ENCODE measurements at regions not wholly inside any gene's neighbourhood (a gene's known extent, or its start where the extent isn't known, plus 50 kb on each side); places are given as distances from the start of the nearest gene placed in this dataset.
"Not testable (repeated sequence)": the region's sequence is repeated elsewhere in the genome, so short reads cannot be mapped to it uniquely, and the experiment has no call there.

DNA sequence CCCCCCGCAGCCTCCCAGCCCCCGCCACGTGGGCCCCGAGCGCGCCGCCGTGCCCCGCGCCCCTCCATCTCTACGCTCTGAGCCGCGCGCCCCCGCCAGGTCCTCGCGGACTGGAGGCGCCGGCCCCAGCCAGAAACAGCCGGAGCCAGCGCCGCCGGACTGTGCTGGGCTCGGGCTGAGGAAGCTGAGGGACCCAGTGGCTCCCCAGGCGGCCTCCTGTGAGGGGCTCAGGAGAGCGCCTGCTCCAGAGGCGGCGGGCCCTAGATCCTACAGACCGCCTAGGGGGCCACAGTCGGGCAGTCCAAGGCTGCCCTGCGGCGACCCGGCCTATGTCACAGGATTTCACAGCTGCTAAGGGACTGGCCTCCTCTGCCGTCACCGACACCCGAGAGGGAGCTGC, 82.1 kb downstream of the NENF start:
- H3K9me3 ChIP-seq (ENCODE audit: control insufficient read depth, low read length, poor library complexity, severe bottlenecking) = no peaks in the 10 kb centered on the region
- DNase-seq = no peak
- H3K27ac Mint-ChIP-seq = no peak overlapping the region
- H3K4me3 Mint-ChIP-seq = no peak overlapping the region
- H3K4me1 Mint-ChIP-seq = no peaks in the 10 kb centered on the region
- ATAC-seq = peak; percentile 21
- H3K36me3 Mint-ChIP-seq (ENCODE audit: low read depth) = peaks cover 8% of the 10 kb centered on the region
- peaks cover 80% of the 10 kb centered on the region for H3K27me3 Mint-ChIP-seq

DNA sequence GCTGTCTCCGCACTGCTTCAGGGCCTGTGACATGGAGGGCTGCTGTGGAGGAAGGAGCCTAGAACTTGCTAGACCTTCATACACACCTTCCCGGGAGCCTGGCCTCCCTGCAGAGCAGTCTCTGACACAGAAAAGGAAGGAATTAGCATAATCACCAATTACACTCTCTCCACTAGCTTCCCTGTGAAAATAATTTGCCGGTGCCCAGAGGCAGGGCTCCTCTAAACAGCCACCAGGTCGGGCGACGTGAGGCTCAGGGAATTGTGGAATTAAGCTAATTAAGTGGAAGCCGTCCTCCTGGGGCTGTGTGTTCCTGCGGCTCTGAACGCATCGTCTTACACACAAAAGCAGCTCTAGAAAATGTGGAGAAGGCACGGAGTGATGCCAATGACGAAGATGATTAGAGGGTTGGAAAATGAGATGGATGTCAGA, 82.6 kb downstream of the NENF start:
- H3K4me3 Mint-ChIP-seq = peak overlapping the region; percentile 39
- H3K36me3 Mint-ChIP-seq (ENCODE audit: low read depth) = peaks cover 8% of the 10 kb centered on the region
- peaks cover 79% of the 10 kb centered on the region for H3K27me3 Mint-ChIP-seq
- H3K4me1 Mint-ChIP-seq = no peaks in the 10 kb centered on the region
- no peaks in the 10 kb centered on the region for H3K9me3 ChIP-seq (ENCODE audit: control insufficient read depth, low read length, poor library complexity, severe bottlenecking)
- no peak for DNase-seq
- ATAC-seq = no peak
- H3K27ac Mint-ChIP-seq = no peak overlapping the region

DNA sequence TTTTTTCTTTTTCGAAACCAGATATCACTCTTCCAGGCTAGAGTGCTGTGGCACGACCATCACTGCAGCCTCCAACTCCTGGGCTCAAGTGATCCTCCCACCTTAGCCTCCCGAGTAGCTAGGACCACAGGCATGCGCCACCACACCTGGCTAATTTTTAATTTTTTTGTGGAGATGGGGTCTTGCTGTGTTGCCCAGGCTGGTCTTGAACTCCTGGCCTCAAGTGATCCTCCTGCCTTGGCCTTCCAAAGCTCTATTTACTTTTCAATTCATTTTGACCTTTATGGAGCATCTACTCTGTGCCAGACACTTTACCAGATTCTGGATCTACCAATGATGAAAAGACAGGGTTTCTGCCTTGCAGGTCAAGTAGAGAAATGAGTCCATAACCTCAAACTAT, 83.3 kb downstream of the NENF start:
- not testable (repeated sequence) for H3K27ac Mint-ChIP-seq; H3K4me1 Mint-ChIP-seq; DNase-seq; H3K36me3 Mint-ChIP-seq (ENCODE audit: low read depth); ATAC-seq; H3K9me3 ChIP-seq (ENCODE audit: control insufficient read depth, low read length, poor library complexity, severe bottlenecking)
- peaks cover 79% of the 10 kb centered on the region for H3K27me3 Mint-ChIP-seq
- peak overlapping the region; percentile 12 for H3K4me3 Mint-ChIP-seq

DNA sequence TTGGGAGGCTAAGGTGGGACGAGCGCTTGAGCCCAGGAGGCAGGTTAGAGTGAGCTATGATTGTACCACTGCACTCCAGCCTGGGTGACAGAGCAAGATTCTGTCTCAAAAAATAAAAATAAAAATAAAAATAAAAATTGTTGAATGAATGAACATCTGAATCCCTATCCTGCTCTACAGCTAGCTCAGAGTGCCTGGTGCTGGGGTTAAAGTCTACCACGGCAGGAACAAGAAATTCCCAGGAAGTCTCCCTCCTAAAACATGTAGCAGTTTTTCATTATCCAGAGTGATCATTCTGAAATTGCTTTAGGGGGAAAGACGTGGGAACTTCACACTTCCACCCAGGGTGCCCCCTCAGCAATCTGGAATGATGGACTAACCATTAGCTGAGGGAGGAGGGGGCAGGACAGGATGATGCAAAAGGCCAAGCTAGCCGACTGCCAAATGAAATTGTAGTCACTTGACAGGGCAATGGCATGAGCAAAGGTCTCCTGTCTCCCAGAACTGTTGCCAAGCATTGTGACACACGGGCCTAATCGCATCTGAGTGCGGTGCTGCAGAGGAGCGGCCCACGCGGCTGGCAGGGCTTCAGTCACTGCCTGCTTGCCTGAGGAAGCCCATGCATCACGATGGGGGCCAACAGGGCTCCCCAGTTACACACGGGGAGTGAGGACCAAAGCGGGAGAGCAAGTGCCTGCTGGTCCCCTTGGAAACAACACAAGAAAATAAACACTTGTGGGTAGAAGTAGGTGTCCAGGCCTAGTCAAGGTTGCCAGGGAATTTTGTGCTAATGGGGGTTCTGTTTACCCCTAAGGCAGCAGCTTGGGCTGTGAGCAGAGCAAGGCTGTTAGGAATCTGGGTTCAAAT, 85.7 kb downstream of the NENF start:
- no peaks in the 10 kb centered on the region for H3K9me3 ChIP-seq (ENCODE audit: control insufficient read depth, low read length, poor library complexity, severe bottlenecking)
- H3K27me3 Mint-ChIP-seq = peaks cover 75% of the 10 kb centered on the region
- peaks cover 2% of the 10 kb centered on the region for H3K4me1 Mint-ChIP-seq
- H3K27ac Mint-ChIP-seq = no peak overlapping the region
- H3K4me3 Mint-ChIP-seq = no peak overlapping the region
- no peak for DNase-seq
- ATAC-seq = no peak
- H3K36me3 Mint-ChIP-seq (ENCODE audit: low read depth) = peaks cover 8% of the 10 kb centered on the region

DNA sequence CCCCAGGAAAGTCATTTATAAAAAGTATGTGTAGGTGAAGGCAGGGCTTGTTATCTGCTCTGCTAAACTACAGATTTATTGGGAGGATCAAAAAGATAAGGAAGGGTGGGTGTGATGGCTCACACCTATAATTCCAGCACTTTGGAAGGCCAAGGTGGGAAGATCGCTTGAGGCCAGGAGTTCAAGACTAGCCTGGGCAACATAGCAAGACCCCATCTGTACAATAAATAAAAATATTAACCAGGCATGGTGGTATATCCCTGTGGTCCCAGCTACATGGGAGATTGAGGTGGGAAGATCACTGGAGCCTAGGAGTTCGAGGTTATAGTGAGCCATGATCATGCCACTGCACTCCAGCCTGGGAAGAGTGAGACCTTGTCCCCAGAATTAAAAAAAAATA, 86.4 kb downstream of the NENF start:
- DNase-seq = no peak
- Mint-ChIP-seq H3K4me1 (peaks cover 2% of the 10 kb centered on the region), H3K27me3 (peaks cover 73% of the 10 kb centered on the region), H3K27ac (no peak overlapping the region), H3K36me3 (ENCODE audit: low read depth) (peaks cover 8% of the 10 kb centered on the region), H3K4me3 (no peak overlapping the region)
- no peaks in the 10 kb centered on the region for H3K9me3 ChIP-seq (ENCODE audit: control insufficient read depth, low read length, poor library complexity, severe bottlenecking)
- ATAC-seq = no peak

DNA sequence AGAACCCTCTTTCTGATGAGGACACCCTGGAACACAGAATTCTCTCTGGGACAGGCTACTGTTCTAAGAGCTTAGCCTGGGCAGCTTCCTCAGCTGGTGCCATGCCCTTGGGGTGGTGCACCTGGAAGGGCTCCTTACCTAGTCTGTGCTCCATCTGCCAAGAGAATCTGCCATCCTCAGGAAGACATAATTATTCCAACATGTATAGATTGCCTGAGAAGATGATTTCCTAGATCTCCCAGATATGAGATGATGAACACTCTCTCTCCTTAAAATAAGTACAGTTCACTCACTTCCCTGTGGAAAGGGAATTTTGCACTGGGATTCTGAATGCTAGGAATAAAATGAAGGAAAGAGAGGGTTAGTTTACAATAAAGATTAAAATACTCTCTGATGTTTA, 87.6 kb downstream of the NENF start:
- Mint-ChIP-seq H3K4me1 (peaks cover 2% of the 10 kb centered on the region), H3K27ac (no peak overlapping the region), H3K36me3 (ENCODE audit: low read depth) (peaks cover 8% of the 10 kb centered on the region), H3K27me3 (peaks cover 70% of the 10 kb centered on the region), H3K4me3 (no peak overlapping the region)
- no peak for DNase-seq
- no peaks in the 10 kb centered on the region for H3K9me3 ChIP-seq (ENCODE audit: control insufficient read depth, low read length, poor library complexity, severe bottlenecking)
- no peak for ATAC-seq

DNA sequence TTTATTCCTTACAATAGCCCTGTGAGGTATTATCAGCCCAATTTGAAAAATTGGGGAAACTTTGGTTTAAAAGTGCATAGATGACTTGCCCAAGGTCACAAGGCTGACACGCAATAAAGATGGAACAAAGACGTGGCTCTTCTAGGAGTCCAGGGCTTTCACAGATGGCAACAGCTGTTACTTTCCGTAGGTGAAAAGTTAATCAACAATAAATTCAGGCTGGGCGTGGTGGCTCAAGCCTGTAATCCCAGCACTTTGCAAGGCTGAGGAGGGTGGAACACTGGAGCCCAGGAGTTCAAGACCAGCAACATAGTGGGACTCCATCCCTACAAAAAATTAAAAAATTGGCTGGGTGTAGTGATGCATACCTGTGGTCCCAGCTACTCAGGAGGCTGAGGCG, 87.8 kb upstream of the ATF3 start:
- no peak overlapping the region for H3K27ac Mint-ChIP-seq
- no peak overlapping the region for H3K4me3 Mint-ChIP-seq
- H3K4me1 Mint-ChIP-seq = peaks cover 2% of the 10 kb centered on the region
- ATAC-seq (no peak), DNase-seq (no peak)
- peaks cover 3% of the 10 kb centered on the region for H3K36me3 Mint-ChIP-seq (ENCODE audit: low read depth)
- H3K27me3 Mint-ChIP-seq = peaks cover 65% of the 10 kb centered on the region
- H3K9me3 ChIP-seq (ENCODE audit: control insufficient read depth, low read length, poor library complexity, severe bottlenecking) = no peaks in the 10 kb centered on the region

DNA sequence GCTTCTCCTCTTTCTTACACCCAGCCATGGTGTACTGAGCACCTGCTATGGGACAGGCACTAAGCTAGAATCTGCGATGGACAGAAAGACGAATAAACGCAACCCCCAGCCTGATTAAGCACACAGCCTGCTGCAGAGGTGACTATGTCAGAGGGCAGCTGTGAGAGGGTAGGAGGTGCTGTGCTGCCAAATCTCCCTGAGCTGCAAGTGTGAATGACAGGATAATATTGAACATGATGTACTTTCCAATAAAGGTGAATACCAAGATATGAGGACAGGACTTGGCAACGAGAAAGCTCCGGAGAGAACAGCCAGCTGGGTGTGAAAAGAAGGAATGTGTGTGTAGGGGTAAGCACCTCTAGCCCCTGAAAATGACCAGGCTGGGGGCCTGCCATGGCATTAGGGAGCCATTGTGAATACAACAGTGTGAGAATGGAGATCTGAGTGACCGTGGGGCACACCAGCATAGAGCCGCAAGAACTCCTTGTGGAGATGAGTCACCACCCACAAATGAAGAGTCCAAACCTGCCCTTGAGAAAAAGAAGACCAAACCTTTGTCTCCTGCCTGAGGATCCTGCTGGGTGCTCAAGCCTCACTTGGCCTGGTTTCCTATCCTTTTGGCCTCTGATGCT, 83.0 kb upstream of the ATF3 start:
- DNase-seq = no peak
- peaks cover 52% of the 10 kb centered on the region for H3K27me3 Mint-ChIP-seq
- no peak overlapping the region for H3K4me3 Mint-ChIP-seq
- peaks cover 3% of the 10 kb centered on the region for H3K36me3 Mint-ChIP-seq (ENCODE audit: low read depth)
- peaks cover 2% of the 10 kb centered on the region for H3K4me1 Mint-ChIP-seq
- no peaks in the 10 kb centered on the region for H3K9me3 ChIP-seq (ENCODE audit: control insufficient read depth, low read length, poor library complexity, severe bottlenecking)
- ATAC-seq = no peak
- no peak overlapping the region for H3K27ac Mint-ChIP-seq

DNA sequence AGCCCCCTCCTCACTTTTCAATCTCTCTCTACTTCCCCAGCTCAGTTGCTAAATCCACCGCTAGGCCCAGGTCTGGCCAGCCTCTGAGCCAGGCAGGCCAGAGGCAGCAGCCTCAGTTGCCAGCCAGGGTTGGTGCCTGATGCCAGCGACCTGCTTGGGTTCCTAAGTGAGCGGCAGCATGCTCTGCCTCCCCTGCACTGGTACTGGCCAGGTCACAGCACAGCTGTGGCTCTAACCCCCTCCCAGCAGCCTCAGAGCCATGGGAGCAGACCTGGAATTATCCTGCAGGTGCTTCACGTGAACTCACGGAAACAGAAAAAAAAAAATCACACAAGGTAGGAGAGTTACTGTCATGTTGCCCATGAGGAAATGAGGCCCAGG, 82.5 kb upstream of the ATF3 start:
- peaks cover 2% of the 10 kb centered on the region for H3K4me1 Mint-ChIP-seq
- peaks cover 3% of the 10 kb centered on the region for H3K36me3 Mint-ChIP-seq (ENCODE audit: low read depth)
- no peak overlapping the region for H3K27ac Mint-ChIP-seq
- H3K9me3 ChIP-seq (ENCODE audit: control insufficient read depth, low read length, poor library complexity, severe bottlenecking) = no peaks in the 10 kb centered on the region
- H3K27me3 Mint-ChIP-seq = peaks cover 47% of the 10 kb centered on the region
- H3K4me3 Mint-ChIP-seq = no peak overlapping the region
- ATAC-seq (no peak), DNase-seq (no peak)

DNA sequence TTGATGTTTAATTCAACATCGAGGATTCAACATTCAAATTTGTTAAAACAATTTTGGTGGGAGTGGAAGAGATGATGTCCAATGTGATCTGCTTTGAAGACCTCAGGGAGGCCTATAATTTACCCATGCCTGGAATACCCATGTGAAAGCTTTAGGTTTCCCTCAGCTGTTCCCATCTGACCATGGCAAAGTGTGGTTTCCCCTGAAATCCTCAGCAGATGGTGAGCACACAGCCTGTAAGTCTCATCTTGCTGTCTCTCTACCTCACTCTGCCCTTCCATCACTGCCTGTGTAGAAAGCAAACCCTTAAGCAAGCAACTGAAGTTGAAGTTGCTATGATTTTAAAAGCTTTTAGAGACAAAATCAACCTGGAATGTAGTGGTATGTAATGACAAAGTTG, 80.1 kb upstream of the ATF3 start:
- H3K27ac Mint-ChIP-seq = no peak overlapping the region
- peaks cover 4% of the 10 kb centered on the region for H3K4me1 Mint-ChIP-seq
- H3K27me3 Mint-ChIP-seq = peaks cover 41% of the 10 kb centered on the region
- ATAC-seq (no peak), DNase-seq (no peak)
- H3K36me3 Mint-ChIP-seq (ENCODE audit: low read depth) = peaks cover 3% of the 10 kb centered on the region
- no peak overlapping the region for H3K4me3 Mint-ChIP-seq
- H3K9me3 ChIP-seq (ENCODE audit: control insufficient read depth, low read length, poor library complexity, severe bottlenecking) = no peaks in the 10 kb centered on the region

DNA sequence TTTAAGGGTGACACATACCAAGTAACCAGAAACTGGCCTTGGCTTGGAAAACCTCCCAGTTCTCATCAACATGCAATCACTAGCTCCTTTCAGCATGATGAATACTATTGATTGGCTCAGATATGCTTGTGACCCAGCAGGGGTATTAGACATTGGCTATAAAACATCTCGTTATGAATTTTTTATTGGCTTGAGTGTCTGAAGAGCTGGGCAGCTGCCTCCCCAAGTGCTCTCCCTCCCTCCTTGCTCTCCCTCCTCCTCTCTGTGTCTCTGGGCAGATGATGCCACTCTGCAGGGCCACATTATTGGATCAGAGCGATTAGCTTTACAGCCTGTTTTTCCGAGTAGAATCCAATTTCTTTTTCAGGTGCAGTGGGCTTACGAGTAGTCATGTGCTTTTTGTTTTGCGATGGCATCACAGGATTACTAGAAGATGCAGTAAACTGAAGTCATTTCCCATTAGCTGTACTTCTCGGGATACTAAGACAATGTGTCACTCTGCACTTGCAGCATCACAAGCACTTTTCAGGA, 79.3 kb upstream of the ATF3 start:
- H3K9me3 ChIP-seq (ENCODE audit: control insufficient read depth, low read length, poor library complexity, severe bottlenecking) = no peaks in the 10 kb centered on the region
- ATAC-seq = no peak
- Mint-ChIP-seq H3K27me3 (peaks cover 37% of the 10 kb centered on the region), H3K27ac (no peak overlapping the region), H3K36me3 (ENCODE audit: low read depth) (peaks cover 3% of the 10 kb centered on the region), H3K4me1 (peaks cover 6% of the 10 kb centered on the region), H3K4me3 (no peak overlapping the region)
- DNase-seq = no peak

DNA sequence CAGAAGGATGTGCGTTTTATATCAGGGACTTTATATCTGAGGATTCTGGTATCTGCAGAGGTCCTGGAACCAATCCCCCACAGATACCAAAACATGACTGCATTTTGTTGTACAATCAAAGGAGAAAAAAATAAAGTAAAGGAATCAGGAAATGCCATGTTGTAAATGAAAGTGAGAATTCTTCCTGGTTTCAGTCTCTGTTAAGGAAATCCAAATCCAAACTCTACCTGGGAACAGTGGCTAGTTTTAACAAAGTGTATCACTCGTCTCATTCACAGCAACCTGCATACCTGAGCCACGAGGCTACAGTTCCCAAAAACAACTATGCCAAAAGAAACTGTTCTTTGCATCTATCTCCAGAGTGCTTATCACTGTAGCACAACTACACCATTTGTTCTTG, 77.3 kb upstream of the ATF3 start:
- Mint-ChIP-seq H3K4me1 (peaks cover 6% of the 10 kb centered on the region), H3K27ac (no peak overlapping the region), H3K36me3 (ENCODE audit: low read depth) (peaks cover 6% of the 10 kb centered on the region), H3K27me3 (peaks cover 45% of the 10 kb centered on the region), H3K4me3 (no peak overlapping the region)
- ATAC-seq (no peak), DNase-seq (no peak)
- H3K9me3 ChIP-seq (ENCODE audit: control insufficient read depth, low read length, poor library complexity, severe bottlenecking) = no peaks in the 10 kb centered on the region

DNA sequence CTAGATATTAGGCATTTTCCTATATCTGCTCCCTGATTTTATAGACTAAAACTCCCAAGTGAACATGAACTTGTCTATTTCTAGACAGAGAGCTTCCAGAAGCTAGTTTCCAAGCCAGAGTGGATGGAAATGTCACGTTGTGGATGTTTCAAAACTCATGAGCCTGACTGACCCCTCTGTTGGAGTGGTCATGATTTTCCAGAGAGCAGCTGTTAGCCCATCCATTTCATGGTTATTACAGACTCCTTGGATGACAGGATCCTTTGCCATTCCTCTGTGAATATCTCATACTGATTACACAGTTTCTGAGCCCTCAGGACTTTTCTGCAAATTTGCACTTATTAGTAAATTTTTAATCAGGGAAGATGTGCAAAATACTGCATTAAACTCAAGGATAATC, 76.8 kb upstream of the ATF3 start:
- Mint-ChIP-seq H3K4me3 (no peak overlapping the region), H3K27ac (no peak overlapping the region), H3K36me3 (ENCODE audit: low read depth) (peaks cover 6% of the 10 kb centered on the region), H3K27me3 (peaks cover 44% of the 10 kb centered on the region), H3K4me1 (peaks cover 6% of the 10 kb centered on the region)
- no peak for DNase-seq
- no peak for ATAC-seq
- H3K9me3 ChIP-seq (ENCODE audit: control insufficient read depth, low read length, poor library complexity, severe bottlenecking) = no peaks in the 10 kb centered on the region

All from T-helper 17 cell (primary cell).